ENCODE measurements at regions not wholly inside any gene's neighbourhood (a gene's known extent, or its start where the extent isn't known, plus 50 kb on each side); places are given as distances from the start of the nearest gene placed in this dataset.

GRCh38 chr6:134795001-134795400, 154.9 kb downstream of the ALDH8A1 start:
- TF ChIP-seq CTCF (IDR thresholded peaks at IDR 0.05) (no peak), POLR2A (IDR thresholded peaks at IDR 0.05) (no peak)

Data from Peyer's patch (tissue), 4 donors.